ENCODE measurements at regions not wholly inside any gene's neighbourhood (a gene's known extent, or its start where the extent isn't known, plus 50 kb on each side); places are given as distances from the start of the nearest gene placed in this dataset.

DNA sequence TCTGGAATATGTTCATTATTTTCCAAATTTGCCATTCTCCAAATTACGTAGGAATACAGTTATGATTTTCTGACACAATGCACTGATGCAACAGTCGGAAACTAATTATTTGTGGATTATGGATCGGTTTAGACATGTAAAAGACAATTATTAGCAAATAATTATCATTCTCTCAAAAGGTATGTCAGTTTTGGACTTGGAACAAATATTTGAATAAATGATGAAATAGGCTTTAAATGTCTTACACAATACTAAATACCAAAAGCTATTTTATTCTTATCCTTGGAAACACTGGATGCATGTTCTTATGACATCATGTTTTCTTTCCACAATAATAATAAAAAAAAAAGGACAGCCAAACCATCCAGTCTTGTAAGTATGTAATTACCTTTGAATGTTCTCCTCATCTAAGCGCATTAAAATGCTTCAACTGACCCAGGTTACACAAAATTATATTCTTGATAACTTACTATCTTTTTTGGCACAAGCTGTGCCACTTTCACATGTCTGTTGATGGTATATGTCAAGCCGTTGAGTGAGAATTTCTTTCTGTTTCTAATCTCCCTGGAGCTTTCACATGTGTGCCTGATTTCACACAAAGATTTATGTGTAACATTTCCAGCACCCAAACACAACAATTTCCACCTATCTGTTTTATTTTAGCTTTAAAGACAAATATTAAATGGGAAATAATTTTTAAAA lies 238.5 kb upstream of the ZNF385D start:
- no peak for TF ChIP-seq ZFP3 (CRISPR knock-in tag; IDR thresholded peaks at IDR 0.05)
- TF ChIP-seq ARNTL (CRISPR knock-in tag; IDR thresholded peaks at IDR 0.05; ENCODE audit: borderline replicate concordance, low read depth) = no peak
- TF ChIP-seq ZFP30 (CRISPR knock-in tag; IDR thresholded peaks at IDR 0.05) = no peak

All from SK-N-SH treated with all-trans-retinoic acid at 6 μM for 48 hours (cell line).